Natural killer cell (primary cell): ENCODE measurements at regions not wholly inside any gene's neighbourhood (a gene's known extent, or its start where the extent isn't known, plus 50 kb on each side); places are given as distances from the start of the nearest gene placed in this dataset.
A peak's percentile ranks its signal among the peaks of the same experiment; 100 is the strongest.

ENCODE experiments used
- ATAC-seq, 3 donors: fragments of 150-1000 bp in 2 of 3; fragments of 200-7000 bp in 1 of 3; cut with Tn5 transposase; 1 replicate in 1 of 3; 2 replicates in 2 of 3; pipeline ENCODE4 v1.10.0; 2021; ENCODE audit warnings: mild to moderate bottlenecking in 2 of 3, moderate library complexity in 2 of 3
- DNase-seq, 2 donors: peaks; one replicate each; pipeline versions ENCODE4 v3.0.0 to v3.0.0-alpha.2; 2013 to 2021; ENCODE audit warnings: mixed read lengths in 1 of 2
- H3K27ac ChIP-seq: one replicate; pipeline ENCODE4 v1.5.1; 2013; ENCODE audit warnings: mild to moderate bottlenecking, low read length
- H3K27me3 ChIP-seq: one replicate; pipeline ENCODE4 v1.6.1; 2013; ENCODE audit warnings: low read length; ENCODE audit not compliant: control insufficient read depth, insufficient read depth
- H3K36me3 ChIP-seq: one replicate; pipeline ENCODE4 v1.6.1; 2013; ENCODE audit warnings: low read length; ENCODE audit not compliant: control insufficient read depth, insufficient read depth
- H3K4me1 ChIP-seq: one replicate; pipeline ENCODE4 v1.6.1; 2013; ENCODE audit warnings: low read length; ENCODE audit not compliant: control insufficient read depth, insufficient read depth
- H3K4me3 ChIP-seq: one replicate; pipeline ENCODE4 v1.5.1; 2013; ENCODE audit warnings: low read length
- H3K9me3 ChIP-seq: one replicate; pipeline ENCODE4 v1.6.1; 2013; ENCODE audit warnings: low read length; ENCODE audit not compliant: control insufficient read depth, insufficient read depth
- H3K27ac Mint-ChIP-seq, 2 donors: one replicate each; pipeline ENCODE4 v1.8.0; 2022; ENCODE audit warnings: mild to moderate bottlenecking in 2 of 2, mixed read lengths in 2 of 2, moderate library complexity in 1 of 2
- H3K27me3 Mint-ChIP-seq, 2 donors: one replicate each; pipeline ENCODE4 v1.8.0; 2022; ENCODE audit warnings: low read depth in 2 of 2, mixed read lengths in 2 of 2
- H3K36me3 Mint-ChIP-seq: one replicate; pipeline ENCODE4 v1.8.0; 2022; ENCODE audit warnings: mixed read lengths
- H3K4me1 Mint-ChIP-seq, 2 donors: one replicate each; pipeline ENCODE4 v1.8.0; 2022; ENCODE audit warnings: mixed read lengths in 2 of 2
- H3K4me3 Mint-ChIP-seq: one replicate; pipeline ENCODE4 v1.8.0; 2022; ENCODE audit warnings: mild to moderate bottlenecking, moderate library complexity, mixed read lengths
- H3K9me3 Mint-ChIP-seq, 2 donors: one replicate each; pipeline ENCODE4 v1.8.0; 2022; ENCODE audit warnings: mixed read lengths in 2 of 2
- WGBS: methylation state at CpG from one replicate; pipeline ENCODE4 v1.1.7; 2013; ENCODE audit warnings: missing lambda C conversion rate; ENCODE audit not compliant: insufficient coverage; 5-methylcytosine and 5-hydroxymethylcytosine counted together
- intact Hi-C: fragments of 100-400 bp; cut with micrococcal nuclease; formaldehyde crosslinking; loops from one replicate; pipeline ENCODE4 v1.14.2; 2022
- TF ChIP-seq, protein P1 (sequence below): fragments of 200-600 bp; IDR thresholded peaks from one replicate; pipeline ENCODE4 v1.8.0; 2022; ENCODE audit warnings: antibody characterized with exemption

GRCh38 chr9:21708856-21709255 lies 93.6 kb upstream of the MTAP start:
- 52% methylated on average over 4 of the region's 4 CpGs for WGBS
- H3K4me3 Mint-ChIP-seq, result no peak overlapping the region
- Histone ChIP-seq H3K4me1 (no peaks in the 10 kb centered on the region), H3K9me3 (no peaks in the 10 kb centered on the region), H3K36me3 (no peaks in the 10 kb centered on the region), H3K27ac (no peak overlapping the region), H3K27me3 (no peaks in the 10 kb centered on the region), H3K4me3 (no peak overlapping the region)
- ATAC-seq (no peak), DNase-seq (no peak)
- intact Hi-C loops, result no loop called here
- peaks cover 20 to 36% of the 10 kb centered on the region in 2 donors for H3K27me3 Mint-ChIP-seq
- TF ChIP-seq, protein P1, sequence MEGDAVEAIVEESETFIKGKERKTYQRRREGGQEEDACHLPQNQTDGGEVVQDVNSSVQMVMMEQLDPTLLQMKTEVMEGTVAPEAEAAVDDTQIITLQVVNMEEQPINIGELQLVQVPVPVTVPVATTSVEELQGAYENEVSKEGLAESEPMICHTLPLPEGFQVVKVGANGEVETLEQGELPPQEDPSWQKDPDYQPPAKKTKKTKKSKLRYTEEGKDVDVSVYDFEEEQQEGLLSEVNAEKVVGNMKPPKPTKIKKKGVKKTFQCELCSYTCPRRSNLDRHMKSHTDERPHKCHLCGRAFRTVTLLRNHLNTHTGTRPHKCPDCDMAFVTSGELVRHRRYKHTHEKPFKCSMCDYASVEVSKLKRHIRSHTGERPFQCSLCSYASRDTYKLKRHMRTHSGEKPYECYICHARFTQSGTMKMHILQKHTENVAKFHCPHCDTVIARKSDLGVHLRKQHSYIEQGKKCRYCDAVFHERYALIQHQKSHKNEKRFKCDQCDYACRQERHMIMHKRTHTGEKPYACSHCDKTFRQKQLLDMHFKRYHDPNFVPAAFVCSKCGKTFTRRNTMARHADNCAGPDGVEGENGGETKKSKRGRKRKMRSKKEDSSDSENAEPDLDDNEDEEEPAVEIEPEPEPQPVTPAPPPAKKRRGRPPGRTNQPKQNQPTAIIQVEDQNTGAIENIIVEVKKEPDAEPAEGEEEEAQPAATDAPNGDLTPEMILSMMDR, result no peak
- H3K9me3 Mint-ChIP-seq, result no peaks in the 10 kb centered on the region
- H3K27ac Mint-ChIP-seq, result no peak overlapping the region
- no peaks in the 10 kb centered on the region for H3K36me3 Mint-ChIP-seq
- H3K4me1 Mint-ChIP-seq, result peaks cover 0 to 6% of the 10 kb centered on the region in 2 donors

DNA sequence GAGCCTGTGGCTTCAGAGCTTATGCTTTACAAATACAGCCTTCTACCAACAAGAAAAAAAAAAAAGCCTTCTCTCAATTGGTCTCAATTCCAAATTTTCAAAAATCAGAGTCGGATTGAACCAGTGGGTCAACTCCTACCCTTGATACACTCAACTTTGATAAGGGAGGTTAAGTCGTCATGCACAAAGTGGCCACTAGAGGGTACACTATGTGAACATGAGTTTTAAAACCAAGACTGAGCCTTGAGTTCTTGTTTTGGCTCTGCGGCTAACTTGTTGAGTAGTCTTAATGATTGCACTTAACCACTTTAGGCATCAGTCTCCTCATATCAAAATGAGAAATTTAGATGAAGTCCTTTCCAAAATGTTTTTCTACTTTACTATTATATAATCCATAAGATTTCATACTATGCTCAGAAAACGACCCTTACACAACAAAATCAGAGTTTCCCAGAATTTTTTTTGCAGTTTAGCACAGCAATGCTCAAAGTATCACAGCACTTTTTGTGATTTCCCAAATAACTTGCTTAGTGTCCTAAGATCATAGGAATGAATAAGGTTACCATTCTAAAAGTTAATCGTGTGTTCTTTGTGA lies 92.9 kb upstream of the MTAP start:
- no peaks in the 10 kb centered on the region for H3K9me3 Mint-ChIP-seq
- Histone ChIP-seq H3K36me3 (no peaks in the 10 kb centered on the region), H3K4me3 (no peak overlapping the region), H3K4me1 (no peaks in the 10 kb centered on the region), H3K27ac (no peak overlapping the region), H3K9me3 (no peaks in the 10 kb centered on the region), H3K27me3 (no peaks in the 10 kb centered on the region)
- H3K4me1 Mint-ChIP-seq, result peaks cover 0 to 6% of the 10 kb centered on the region in 2 donors
- 44% methylated on average over 3 of the region's 5 CpGs for WGBS
- H3K36me3 Mint-ChIP-seq, result no peaks in the 10 kb centered on the region
- no peak overlapping the region for H3K27ac Mint-ChIP-seq
- peak; percentile 68 to 81 (median 71) for ATAC-seq
- H3K27me3 Mint-ChIP-seq, result peaks cover 20 to 36% of the 10 kb centered on the region in 2 donors
- TF ChIP-seq, protein P1, result peak; percentile 92
- no peak overlapping the region for H3K4me3 Mint-ChIP-seq
- DNase-seq, result peak in 1 of 2 donors; percentile 79
- intact Hi-C loops, result loop anchor here (5.0 kb wide), 1 partner anchor 78 kb away; no protein-coding TSS in a partner anchor

GRCh38 chr9:21710548-21711191 lies 91.8 kb upstream of the MTAP start:
- Histone ChIP-seq H3K9me3 (no peaks in the 10 kb centered on the region), H3K36me3 (no peaks in the 10 kb centered on the region), H3K27ac (no peak overlapping the region), H3K4me1 (no peaks in the 10 kb centered on the region), H3K27me3 (no peaks in the 10 kb centered on the region), H3K4me3 (no peak overlapping the region)
- ATAC-seq (no peak), DNase-seq (peak in 1 of 2 donors; percentile 6)
- no peaks in the 10 kb centered on the region for H3K36me3 Mint-ChIP-seq
- H3K9me3 Mint-ChIP-seq, result no peaks in the 10 kb centered on the region
- no peak overlapping the region for H3K27ac Mint-ChIP-seq
- TF ChIP-seq, protein P1, result no peak
- H3K4me1 Mint-ChIP-seq, result peaks cover 0 to 6% of the 10 kb centered on the region in 2 donors
- intact Hi-C loops, result loop anchor here (5.0 kb wide), 1 partner anchor 77 kb away; no protein-coding TSS in a partner anchor
- no peak overlapping the region for H3K4me3 Mint-ChIP-seq
- peaks cover 19 to 36% of the 10 kb centered on the region in 2 donors for H3K27me3 Mint-ChIP-seq
- 96% methylated on average over 3 of the region's 4 CpGs for WGBS
